IMR-90 (cell line): ENCODE measurements at regions not wholly inside any gene's neighbourhood (a gene's known extent, or its start where the extent isn't known, plus 50 kb on each side); places are given as distances from the start of the nearest gene placed in this dataset.
A peak's percentile ranks its signal among the peaks of the same experiment; 100 is the strongest.

Source experiments
- ATAC-seq: fragments of 200-7000 bp; cut with Tn5 transposase; 2 replicates; pipeline ENCODE4 v1.9.1; 2020; ENCODE audit warnings: low read depth, mild to moderate bottlenecking, moderate library complexity
- BruUV-seq: library from RNA; stranded (reverse); fragments of 400-500 nt; replicated peaks from 2 replicates; lab custom pipeline; 2021; lab: Mats Ljungman, UMichigan
- CTCF ChIA-PET: fragments of 300-600 bp; formaldehyde crosslinking; extraction: SDS; loops from one replicate; lab custom pipeline; 2021; ENCODE audit warnings: antibody characterized with exemption; lab: Yijun Ruan, JAX
- POLR2A ChIA-PET: fragments of 300-600 bp; sonication (Branson Sonifier 250); formaldehyde crosslinking; loops from one replicate; lab custom pipeline; 2022; ENCODE audit warnings: antibody characterized with exemption; ENCODE audit not compliant: unreplicated experiment; lab: Charles Lee
- DNase-seq: peaks from one replicate; pipeline ENCODE4 v3.0.0; 2013
- H2AFZ ChIP-seq: replicated peaks from 2 replicates; pipeline ENCODE3; 2013; ENCODE audit warnings: low read length, mild to moderate bottlenecking; ENCODE audit not compliant: poor library complexity
- H2AK5ac ChIP-seq: 2 replicates; pipeline ENCODE4 v1.6.1; 2013; ENCODE audit warnings: low read depth, low read length, inconsistent platforms
- H2AK9ac ChIP-seq: replicated peaks from 2 replicates; pipeline ENCODE3; 2013; ENCODE audit warnings: mild to moderate bottlenecking, low read depth, low read length, moderate library complexity; ENCODE audit not compliant: poor library complexity
- H2BK120ac ChIP-seq: 2 replicates; pipeline ENCODE4 v1.6.1; 2013; ENCODE audit warnings: low read depth, low read length, inconsistent platforms
- H2BK15ac ChIP-seq: 3 replicates; pipeline ENCODE4 v1.6.1; 2013; ENCODE audit warnings: low read depth, low read length, inconsistent platforms
- H2BK20ac ChIP-seq: 2 replicates; pipeline ENCODE4 v1.6.1; 2013; ENCODE audit warnings: low read depth, mild to moderate bottlenecking, inconsistent platforms, low read length, moderate library complexity
- H2BK5ac ChIP-seq: 2 replicates; pipeline ENCODE4 v1.6.1; 2013; ENCODE audit warnings: mild to moderate bottlenecking, low read depth, low read length, inconsistent platforms; ENCODE audit not compliant: poor library complexity, severe bottlenecking
- H3K14ac ChIP-seq: replicated peaks from 2 replicates; pipeline ENCODE4 v1.6.1; 2013; ENCODE audit warnings: low read depth, low read length, inconsistent platforms
- H3K18ac ChIP-seq: 2 replicates; pipeline ENCODE4 v1.6.1; 2013; ENCODE audit warnings: low read depth, low read length, control low read depth
- H3K23ac ChIP-seq: 2 replicates; pipeline ENCODE4 v1.6.1; 2013; ENCODE audit warnings: low read depth, low read length, inconsistent platforms
- H3K27ac ChIP-seq: 2 replicates; pipeline ENCODE4 v1.5.1; 2013; ENCODE audit warnings: mild to moderate bottlenecking, control low read depth, low read length; ENCODE audit not compliant: insufficient read depth
- H3K27me3 ChIP-seq: 2 replicates; pipeline ENCODE4 v1.6.1; 2013; ENCODE audit warnings: low read length; ENCODE audit not compliant: control insufficient read depth, insufficient read depth
- H3K36me3 ChIP-seq: 2 replicates; pipeline ENCODE4 v1.6.1; 2013; ENCODE audit warnings: low read length, mixed read lengths; ENCODE audit not compliant: control insufficient read depth, insufficient read depth
- H3K4ac ChIP-seq: 2 replicates; pipeline ENCODE4 v1.6.1; 2013; ENCODE audit warnings: low read depth, low read length, inconsistent platforms
- H3K4me1 ChIP-seq: 2 replicates; pipeline ENCODE4 v1.6.1; 2013; ENCODE audit warnings: low read length, mixed read lengths; ENCODE audit not compliant: control insufficient read depth, insufficient read depth
- H3K4me2 ChIP-seq: 2 replicates; pipeline ENCODE4 v1.6.1; 2013; ENCODE audit warnings: low read depth, mild to moderate bottlenecking, control low read depth, low read length, moderate library complexity
- H3K4me3 ChIP-seq: 2 replicates; pipeline ENCODE4 v1.5.1; 2013; ENCODE audit warnings: low read depth, mild to moderate bottlenecking, control low read depth, low read length, moderate library complexity; ENCODE audit not compliant: insufficient read depth
- H3K56ac ChIP-seq: 2 replicates; pipeline ENCODE4 v1.6.1; 2013; ENCODE audit warnings: low read length, inconsistent platforms; ENCODE audit not compliant: insufficient read depth; ENCODE audit errors: extremely low read depth
- H3K79me1 ChIP-seq, 2 experiments: 2 replicates each; pipeline ENCODE4 v1.6.1; 2013; ENCODE audit warnings: low read length in 2 of 2, inconsistent platforms in 1 of 2, low read depth in 1 of 2
- H3K9ac ChIP-seq: 2 replicates; pipeline ENCODE4 v1.6.1; 2013; ENCODE audit warnings: low read depth, low read length, control low read depth
- H3K9me1 ChIP-seq: 2 replicates; pipeline ENCODE4 v1.6.1; 2013; ENCODE audit warnings: low read length, inconsistent platforms; ENCODE audit not compliant: insufficient read depth
- H3K9me3 ChIP-seq: 2 replicates; pipeline ENCODE4 v1.6.1; 2013; ENCODE audit warnings: low read length; ENCODE audit not compliant: control insufficient read depth, insufficient read depth
- H4K20me1 ChIP-seq: 2 replicates; pipeline ENCODE4 v1.6.1; 2013; ENCODE audit warnings: low read length, inconsistent platforms; ENCODE audit not compliant: insufficient read depth
- H4K5ac ChIP-seq: 2 replicates; pipeline ENCODE4 v1.6.1; 2013; ENCODE audit warnings: mild to moderate bottlenecking, low read depth, low read length, control low read depth
- H4K8ac ChIP-seq, 2 experiments: 2 replicates each; pipeline ENCODE4 v1.6.1; 2013; ENCODE audit warnings: low read depth in 2 of 2, low read length in 2 of 2, control low read depth in 1 of 2, inconsistent platforms in 1 of 2
- H4K91ac ChIP-seq: 2 replicates; pipeline ENCODE4 v1.6.1; 2013; ENCODE audit warnings: low read depth, low read length, inconsistent platforms; ENCODE audit not compliant: insufficient read depth
- MAFK ChIP-seq: IDR thresholded peaks from 2 replicates; pipeline ENCODE4 v1.6.1; 2012; ENCODE audit warnings: low read depth, low read length, improper control_type of control experiment
- MXI1 ChIP-seq: IDR thresholded peaks from 2 replicates; pipeline ENCODE4 v1.6.1; 2012; ENCODE audit warnings: low read depth, mild to moderate bottlenecking, low read length, moderate library complexity, borderline replicate concordance
- WGBS, 2 experiments: methylation state at CpG; one replicate each; pipeline versions ENCODE4 v1.1.5 to v1.1.7; 2013; ENCODE audit warnings: missing lambda C conversion rate in 2 of 2; ENCODE audit not compliant: insufficient read length in 1 of 2; ENCODE audit errors: extremely low coverage in 2 of 2; 5-methylcytosine and 5-hydroxymethylcytosine counted together
- dilution Hi-C: fragments of 300-500 bp; cut with HindIII; formaldehyde crosslinking; loops from one replicate; pipeline ENCODE4 v1.14.3; 2018; ENCODE audit warnings: low sequenced_read_pairs; ENCODE audit not compliant: unreplicated experiment
- in situ Hi-C: fragments of 300-500 bp; cut with MboI; formaldehyde crosslinking; loops from 3 replicates; pipeline ENCODE4 v1.14.3; 2019; ENCODE audit warnings: low sequenced_read_pairs, inconsistent platforms, mixed read lengths
- intact Hi-C: fragments of 100-400 bp; cut with micrococcal nuclease; formaldehyde crosslinking; loops from 2 replicates; pipeline ENCODE4 v1.10.0; 2022

GRCh38 chr4:91838181-91838861 lies 465.4 kb upstream of the GRID2 start:
- H4K20me1 ChIP-seq, result no peaks in the 10 kb centered on the region
- POLR2A ChIA-PET, result no interaction called here
- no peak overlapping the region for H2AK9ac ChIP-seq
- no peak overlapping the region for H2BK5ac ChIP-seq
- no peaks in the 10 kb centered on the region for H3K4me1 ChIP-seq
- no TSS peak for BruUV-seq
- no peaks in the 10 kb centered on the region for H3K9me1 ChIP-seq
- H3K4me3 ChIP-seq, result no peak overlapping the region
- H3K79me1 ChIP-seq, result no peaks in the 10 kb centered on the region
- no peak overlapping the region for H4K5ac ChIP-seq
- peaks cover 8% of the 10 kb centered on the region; the same call in 1 of the 2 replicates for H3K9me3 ChIP-seq
- H3K27me3 ChIP-seq, result no peaks in the 10 kb centered on the region
- H2AK5ac ChIP-seq, result no peak overlapping the region
- TF ChIP-seq MXI1 (no peak), MAFK (peak; percentile 80)
- CTCF ChIA-PET, result no interaction called here
- H3K27ac ChIP-seq, result no peak overlapping the region
- no CpG with 5 or more reads among the region's 2 CpGs for WGBS, 2 experiments
- H4K91ac ChIP-seq, result no peak overlapping the region
- H2AFZ ChIP-seq, result no peak overlapping the region
- no peak overlapping the region for H3K4me2 ChIP-seq
- no peak overlapping the region for H3K14ac ChIP-seq
- no peak overlapping the region for H2BK15ac ChIP-seq
- no peak overlapping the region for H3K18ac ChIP-seq
- H3K9ac ChIP-seq, result no peak overlapping the region
- in situ Hi-C loops (no loop called here), intact Hi-C loops (no loop called here), dilution Hi-C loops (no loop called here)
- no peak overlapping the region for H3K4ac ChIP-seq
- no peak for ATAC-seq
- no peak overlapping the region for H4K8ac ChIP-seq
- H3K36me3 ChIP-seq, result no peaks in the 10 kb centered on the region
- H2BK120ac ChIP-seq, result no peak overlapping the region
- H3K56ac ChIP-seq, result no peak overlapping the region
- no peak overlapping the region for H2BK20ac ChIP-seq
- H3K23ac ChIP-seq, result no peak overlapping the region
- no peak for DNase-seq
